ENCODE measurements at regions not wholly inside any gene's neighbourhood (a gene's known extent, or its start where the extent isn't known, plus 50 kb on each side); places are given as distances from the start of the nearest gene placed in this dataset.

DNA sequence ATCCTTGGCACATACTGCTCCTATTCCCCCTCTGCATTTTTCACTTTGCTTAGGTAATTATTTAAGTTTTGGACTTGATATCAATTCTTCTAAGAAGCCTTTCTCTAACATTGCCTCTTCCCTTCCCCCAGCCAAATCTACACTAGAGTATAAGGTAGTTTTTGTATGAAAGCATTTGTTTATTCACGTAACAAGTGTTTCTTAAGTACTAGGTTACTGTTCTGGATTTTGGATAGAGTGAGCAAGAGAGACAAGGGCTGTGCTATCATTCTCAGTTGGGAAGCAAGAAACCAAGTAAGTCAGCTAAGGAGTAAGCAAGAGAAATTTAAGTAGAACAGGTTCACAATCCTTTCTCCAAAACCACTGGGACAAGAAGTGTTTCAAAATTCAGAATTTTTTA is 55.9 kb upstream of the HHIP start:
- no peak overlapping the region for H3K4me3 ChIP-seq (replicated peaks; ENCODE audit: low read depth, low read length)
- no peak for DNase-seq (ENCODE audit: extremely low read depth, insufficient read length)
- no peaks in the 10 kb centered on the region for H3K27me3 ChIP-seq (replicated peaks; ENCODE audit: control insufficient read depth, insufficient read depth, low read length)
- H3K36me3 ChIP-seq (ENCODE audit: control insufficient read depth, insufficient read depth, low read length), result no peaks in the 10 kb centered on the region
- TF ChIP-seq CTCF (IDR thresholded peaks at IDR 0.05; ENCODE audit: insufficient read depth, low read length, poor library complexity, severe bottlenecking), result no peak

DNA sequence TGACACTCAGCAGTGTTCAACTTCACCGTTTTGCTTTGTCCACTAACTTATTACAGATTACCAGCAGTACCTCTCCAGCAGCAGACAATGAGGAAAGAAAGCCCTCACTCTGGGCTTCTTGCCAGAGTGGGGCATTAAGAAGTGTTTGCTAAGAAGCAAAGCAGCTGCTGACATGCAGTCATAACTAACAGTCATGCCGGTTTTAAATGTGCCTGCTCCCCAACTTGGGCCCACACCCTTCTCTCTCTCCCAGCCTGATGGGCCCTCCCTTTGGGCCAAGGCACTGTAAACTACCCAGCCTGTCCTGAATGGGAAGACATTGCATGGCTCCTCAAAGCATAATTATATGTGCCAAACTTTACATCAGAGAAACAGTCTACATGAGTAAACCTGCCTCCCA is 54.6 kb upstream of the HHIP start:
- H3K27me3 ChIP-seq (replicated peaks; ENCODE audit: control insufficient read depth, insufficient read depth, low read length), result no peaks in the 10 kb centered on the region
- no peak overlapping the region for H3K4me3 ChIP-seq (replicated peaks; ENCODE audit: low read depth, low read length)
- TF ChIP-seq CTCF (IDR thresholded peaks at IDR 0.05; ENCODE audit: insufficient read depth, low read length, poor library complexity, severe bottlenecking), result no peak
- no peaks in the 10 kb centered on the region for H3K36me3 ChIP-seq (ENCODE audit: control insufficient read depth, insufficient read depth, low read length)
- DNase-seq (ENCODE audit: extremely low read depth, insufficient read length), result no peak

DNA sequence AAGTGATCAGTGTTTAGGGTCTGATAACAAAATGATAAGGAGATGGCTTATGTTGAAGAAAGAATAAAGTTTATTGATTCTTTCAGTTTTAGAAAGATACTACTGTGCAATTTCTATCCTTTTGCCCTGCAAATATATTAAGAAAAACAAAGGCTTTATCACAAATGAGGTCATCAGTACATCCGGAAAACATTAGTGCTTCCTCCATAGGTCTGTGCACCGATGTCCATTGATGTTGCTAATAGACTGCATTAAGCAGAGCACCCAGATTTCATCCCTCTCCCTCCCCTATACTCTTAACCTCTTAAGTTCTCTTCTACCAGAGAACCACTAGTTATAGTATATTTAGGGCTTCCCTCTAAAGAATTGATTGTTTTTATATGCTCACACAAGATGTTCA is 53.7 kb upstream of the HHIP start:
- H3K27me3 ChIP-seq (replicated peaks; ENCODE audit: control insufficient read depth, insufficient read depth, low read length), result no peaks in the 10 kb centered on the region
- H3K4me3 ChIP-seq (replicated peaks; ENCODE audit: low read depth, low read length), result no peak overlapping the region
- no peaks in the 10 kb centered on the region for H3K36me3 ChIP-seq (ENCODE audit: control insufficient read depth, insufficient read depth, low read length)
- TF ChIP-seq CTCF (IDR thresholded peaks at IDR 0.05; ENCODE audit: insufficient read depth, low read length, poor library complexity, severe bottlenecking), result no peak
- DNase-seq (ENCODE audit: extremely low read depth, insufficient read length), result no peak

DNA sequence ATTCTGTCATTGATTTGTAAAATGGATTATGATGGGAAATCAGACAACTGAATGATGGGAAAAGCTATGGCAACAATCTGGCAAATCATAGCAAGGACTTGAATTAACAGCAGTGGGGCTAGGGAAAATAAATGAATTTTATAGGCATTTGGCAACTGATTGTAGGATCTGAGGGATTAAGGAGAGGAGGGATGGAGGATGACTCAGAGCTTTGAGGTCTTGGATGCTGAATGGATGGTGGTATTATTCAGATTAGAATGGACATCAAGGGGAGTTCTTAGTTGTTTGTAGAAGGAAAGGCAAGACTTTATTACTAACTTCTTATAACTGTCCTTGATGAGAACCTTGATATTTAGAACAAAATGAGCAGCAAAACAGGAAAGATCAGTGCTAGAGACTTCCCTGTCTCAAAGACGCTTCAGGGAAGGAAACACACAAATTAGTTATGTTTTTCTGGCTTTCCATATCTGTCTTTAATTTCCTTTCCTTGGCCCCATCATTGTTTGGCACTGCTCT is 51.4 kb upstream of the HHIP start:
- DNase-seq (ENCODE audit: extremely low read depth, insufficient read length), result no peak
- no peaks in the 10 kb centered on the region for H3K36me3 ChIP-seq (ENCODE audit: control insufficient read depth, insufficient read depth, low read length)
- no peak overlapping the region for H3K4me3 ChIP-seq (replicated peaks; ENCODE audit: low read depth, low read length)
- TF ChIP-seq CTCF (IDR thresholded peaks at IDR 0.05; ENCODE audit: insufficient read depth, low read length, poor library complexity, severe bottlenecking), result no peak
- H3K27me3 ChIP-seq (replicated peaks; ENCODE audit: control insufficient read depth, insufficient read depth, low read length), result no peaks in the 10 kb centered on the region

GRCh38 chr4:144595681-144596080 is 50.3 kb upstream of the HHIP start:
- H3K36me3 ChIP-seq (ENCODE audit: control insufficient read depth, insufficient read depth, low read length), result no peaks in the 10 kb centered on the region
- DNase-seq (ENCODE audit: extremely low read depth, insufficient read length), result no peak
- TF ChIP-seq CTCF (IDR thresholded peaks at IDR 0.05; ENCODE audit: insufficient read depth, low read length, poor library complexity, severe bottlenecking), result no peak
- H3K27me3 ChIP-seq (replicated peaks; ENCODE audit: control insufficient read depth, insufficient read depth, low read length), result no peaks in the 10 kb centered on the region
- no peak overlapping the region for H3K4me3 ChIP-seq (replicated peaks; ENCODE audit: low read depth, low read length)

Data from GM06990 (cell line).